Transverse colon (tissue), 4 donors: ENCODE measurements at regions not wholly inside any gene's neighbourhood (a gene's known extent, or its start where the extent isn't known, plus 50 kb on each side); places are given as distances from the start of the nearest gene placed in this dataset.

Experiments
- DNase-seq: peaks from one replicate; pipeline ENCODE4 v3.0.0-alpha.2; 2019
- H3K27ac ChIP-seq, 4 donors: fragments of 200-600 bp; sonication (generic); 2 replicates each; pipeline ENCODE4 v1.5.1; 2016 to 2018; ENCODE audit warnings: inconsistent platforms in 4 of 4
- H3K27me3 ChIP-seq: fragments of 200-600 bp; sonication (generic); 2 replicates; pipeline ENCODE4 v1.5.1; 2017; ENCODE audit warnings: inconsistent platforms
- H3K36me3 ChIP-seq, 4 donors: fragments of 200-600 bp; sonication (generic); 2 replicates each; pipeline ENCODE4 v1.5.1; 2017 to 2019; ENCODE audit warnings: inconsistent platforms in 4 of 4
- H3K4me1 ChIP-seq, 4 donors: fragments of 200-600 bp; sonication (generic); 2 replicates each; pipeline ENCODE4 v1.5.1; 2017 to 2020; ENCODE audit warnings: inconsistent platforms in 4 of 4
- H3K4me3 ChIP-seq, 4 donors: fragments of 200-600 bp; sonication (generic); 1 replicate in 1 of 4; 2 replicates in 3 of 4; pipeline versions ENCODE4 v1.5.1 to v1.6.1; 2017 to 2019; ENCODE audit warnings: inconsistent platforms in 4 of 4
- H3K9me3 ChIP-seq, 2 donors: fragments of 200-600 bp; sonication (generic); 2 replicates each; pipeline ENCODE4 v1.5.1; 2017 to 2019; ENCODE audit warnings: inconsistent platforms in 2 of 2
- EP300 ChIP-seq: sonication (generic); formaldehyde crosslinking; IDR thresholded peaks from one replicate; pipeline ENCODE4 v1.6.1; 2017; ENCODE audit warnings: antibody characterized with exemption, low read depth
- POLR2A ChIP-seq: fragments of 450-650 bp; IDR thresholded peaks from one replicate; pipeline ENCODE4 v1.6.1; 2016; ENCODE audit warnings: antibody characterized with exemption, mild to moderate bottlenecking, moderate library complexity
- POLR2AphosphoS5 ChIP-seq, 3 donors: sonication (generic); formaldehyde crosslinking; IDR thresholded peaks; one replicate each; pipeline ENCODE4 v1.6.1; 2016; ENCODE audit warnings: antibody characterized with exemption in 3 of 3
- WGBS, 2 donors: methylation state at CpG; one replicate each; pipeline ENCODE4 v1.1.5; 2018; ENCODE audit warnings: low coverage in 1 of 2; 5-methylcytosine and 5-hydroxymethylcytosine counted together
- in situ Hi-C, 4 donors: fragments of 200-750 bp; cut with MboI; loops; one replicate each; pipeline versions ENCODE4 v1.15.0 to v1.15.1; 2017; ENCODE audit warnings: low sequenced_read_pairs in 3 of 4, low pct_ligation_motif_present in 1 of 4, low pct_unique_long_range_greater_than_20kb in 1 of 4
- intact Hi-C: fragments of 100-400 bp; cut with DNase I; formaldehyde crosslinking; loops from one replicate; pipeline ENCODE4 v1.15.1; 2023; ENCODE audit warnings: low total_unique reads
- TF ChIP-seq, protein P1 (sequence below), 5 experiments: fragments of 200-600 bp in 3 of 5; fragments of 450-650 bp in 2 of 5; sonication (generic) in 3 of 5; IDR thresholded peaks; 1 replicate in 2 of 5; 2 replicates in 3 of 5; pipeline ENCODE4 v1.5.1; 2016 to 2017; ENCODE audit warnings: antibody characterized with exemption in 5 of 5, inconsistent platforms in 3 of 5, mild to moderate bottlenecking in 2 of 5, moderate library complexity in 1 of 5

DNA sequence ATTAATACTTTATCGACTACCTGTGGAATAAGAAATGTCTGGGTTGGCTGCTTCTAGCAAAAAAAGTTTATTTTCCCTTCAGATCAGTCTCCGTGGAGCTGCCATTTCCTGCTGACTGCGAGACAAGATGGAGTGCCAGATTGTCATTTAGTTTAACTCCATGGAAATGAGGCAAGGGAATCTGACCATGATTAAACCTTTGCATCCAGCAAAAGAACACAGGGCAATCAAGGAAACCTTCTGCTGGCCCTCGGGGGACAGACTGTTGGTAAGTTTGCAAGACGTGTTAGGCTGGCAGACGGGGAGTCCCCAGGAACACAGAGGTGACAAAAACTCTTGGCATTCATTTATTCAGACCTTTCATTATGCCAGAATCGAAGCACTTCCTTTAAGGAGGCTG is 52.2 kb upstream of the SPACA1 start:
- whole genome bisulfite sequencing, 2 donors = 50 to 55% methylated on average over 2 to 7 of the region's 7 CpGs
- Histone ChIP-seq H3K9me3 (no peaks in the 10 kb centered on the region), H3K27ac (no peak overlapping the region), H3K4me1 (no peaks in the 10 kb centered on the region), H3K4me3 (no peak overlapping the region), H3K27me3 (no peaks in the 10 kb centered on the region), H3K36me3 (no peaks in the 10 kb centered on the region)
- in situ Hi-C loops = no loop called here
- no peak for DNase-seq
- TF ChIP-seq POLR2A (no peak), EP300 (no peak), POLR2AphosphoS5 (IDR thresholded peaks at IDR 0.05) (no peak)
- TF ChIP-seq, protein P1, sequence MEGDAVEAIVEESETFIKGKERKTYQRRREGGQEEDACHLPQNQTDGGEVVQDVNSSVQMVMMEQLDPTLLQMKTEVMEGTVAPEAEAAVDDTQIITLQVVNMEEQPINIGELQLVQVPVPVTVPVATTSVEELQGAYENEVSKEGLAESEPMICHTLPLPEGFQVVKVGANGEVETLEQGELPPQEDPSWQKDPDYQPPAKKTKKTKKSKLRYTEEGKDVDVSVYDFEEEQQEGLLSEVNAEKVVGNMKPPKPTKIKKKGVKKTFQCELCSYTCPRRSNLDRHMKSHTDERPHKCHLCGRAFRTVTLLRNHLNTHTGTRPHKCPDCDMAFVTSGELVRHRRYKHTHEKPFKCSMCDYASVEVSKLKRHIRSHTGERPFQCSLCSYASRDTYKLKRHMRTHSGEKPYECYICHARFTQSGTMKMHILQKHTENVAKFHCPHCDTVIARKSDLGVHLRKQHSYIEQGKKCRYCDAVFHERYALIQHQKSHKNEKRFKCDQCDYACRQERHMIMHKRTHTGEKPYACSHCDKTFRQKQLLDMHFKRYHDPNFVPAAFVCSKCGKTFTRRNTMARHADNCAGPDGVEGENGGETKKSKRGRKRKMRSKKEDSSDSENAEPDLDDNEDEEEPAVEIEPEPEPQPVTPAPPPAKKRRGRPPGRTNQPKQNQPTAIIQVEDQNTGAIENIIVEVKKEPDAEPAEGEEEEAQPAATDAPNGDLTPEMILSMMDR (IDR thresholded peaks at IDR 0.05) = no peak
- intact Hi-C loops = no loop called here

DNA sequence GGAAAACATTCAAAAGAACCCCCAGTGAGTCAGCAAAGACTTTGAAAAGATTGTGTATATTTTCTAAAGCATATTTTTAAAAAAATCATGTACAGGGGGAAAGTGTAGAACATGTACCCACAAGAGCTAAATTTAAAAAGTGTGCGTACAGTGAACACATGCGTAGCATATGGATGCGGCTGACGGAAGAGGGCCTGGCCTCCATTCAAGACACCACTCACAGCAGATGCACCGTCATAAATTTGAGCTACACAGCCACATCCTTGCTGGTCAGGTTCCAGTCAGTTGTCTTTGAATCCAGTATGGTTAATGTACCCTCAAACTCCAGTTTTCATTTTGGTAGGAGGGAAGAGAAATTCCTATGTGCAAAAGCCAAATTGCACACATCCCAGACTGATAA is 54.3 kb upstream of the SPACA1 start:
- no peak overlapping the region for H3K27ac ChIP-seq
- H3K36me3 ChIP-seq = no peaks in the 10 kb centered on the region
- no peaks in the 10 kb centered on the region for H3K9me3 ChIP-seq
- DNase-seq = no peak
- H3K27me3 ChIP-seq = no peaks in the 10 kb centered on the region
- in situ Hi-C loops (no loop called here), intact Hi-C loops (no loop called here)
- no peak overlapping the region for H3K4me3 ChIP-seq
- TF ChIP-seq, protein P1 (IDR thresholded peaks at IDR 0.05) = no peak
- WGBS, 2 donors = 86 to 100% methylated on average over 1 to 5 of the region's 5 CpGs
- H3K4me1 ChIP-seq = no peaks in the 10 kb centered on the region

DNA sequence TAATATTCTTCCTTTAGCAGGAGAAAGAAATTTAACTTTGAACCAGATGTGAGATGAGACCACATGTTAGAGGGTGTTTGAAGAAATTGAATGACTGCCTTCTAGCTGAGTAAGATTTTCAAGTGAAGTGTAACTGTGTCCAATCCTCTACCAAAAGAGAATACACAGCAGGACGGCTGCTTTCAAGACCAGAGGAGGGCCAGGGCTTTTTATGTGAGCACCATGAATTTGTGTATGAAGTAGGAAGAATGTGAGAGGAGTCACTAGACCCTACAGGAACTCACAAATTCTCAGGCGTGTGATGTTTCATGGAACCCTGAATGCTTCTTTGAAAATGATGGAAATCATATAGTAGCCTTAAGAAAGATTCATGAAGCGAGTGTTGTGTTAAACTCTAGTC is 56.8 kb upstream of the SPACA1 start:
- in situ Hi-C loops = no loop called here
- H3K27me3 ChIP-seq = no peaks in the 10 kb centered on the region
- no peak for DNase-seq
- H3K27ac ChIP-seq = no peak overlapping the region
- 93 to 100% methylated on average over 1 to 3 of the region's 3 CpGs for WGBS, 2 donors
- no peaks in the 10 kb centered on the region for H3K9me3 ChIP-seq
- no peak for TF ChIP-seq EP300
- TF ChIP-seq POLR2AphosphoS5 (IDR thresholded peaks at IDR 0.05) = no peak
- TF ChIP-seq, protein P1 (IDR thresholded peaks at IDR 0.05) = no peak
- TF ChIP-seq POLR2A = no peak
- no peaks in the 10 kb centered on the region for H3K4me1 ChIP-seq
- no peak overlapping the region for H3K4me3 ChIP-seq
- intact Hi-C loops = no loop called here
- H3K36me3 ChIP-seq = no peaks in the 10 kb centered on the region

DNA sequence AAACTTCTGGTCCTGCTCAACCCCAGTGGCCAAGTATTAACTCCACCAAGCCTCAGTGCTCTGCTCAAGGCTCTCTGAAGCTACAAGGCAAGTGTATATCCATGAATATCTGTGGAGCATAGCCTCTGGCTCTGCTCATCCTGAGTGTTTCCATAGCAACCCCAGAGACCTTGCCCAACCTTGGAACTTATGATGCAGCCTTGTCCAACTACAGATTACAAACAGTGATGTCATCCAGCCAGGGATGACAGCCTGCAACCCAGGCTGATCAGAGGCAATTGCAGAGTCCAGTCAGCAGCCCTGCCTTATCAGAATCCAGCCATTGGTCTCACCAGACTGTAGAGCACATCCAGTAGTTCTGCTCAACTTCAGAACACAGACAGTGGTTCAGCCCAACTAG is 65.5 kb upstream of the SPACA1 start:
- no peak for DNase-seq
- in situ Hi-C loops (no loop called here), intact Hi-C loops (no loop called here)
- Histone ChIP-seq H3K4me1 (no peaks in the 10 kb centered on the region), H3K4me3 (no peak overlapping the region), H3K9me3 (no peaks in the 10 kb centered on the region), H3K27ac (no peak overlapping the region), H3K36me3 (no peaks in the 10 kb centered on the region), H3K27me3 (peaks cover 6% of the 10 kb centered on the region)
- TF ChIP-seq POLR2A (no peak), EP300 (no peak), POLR2AphosphoS5 (IDR thresholded peaks at IDR 0.05) (no peak)

- Histone ChIP-seq H3K4me3 (no peak overlapping the region), H3K4me1 (no peaks in the 10 kb centered on the region), H3K27ac (no peak overlapping the region), H3K27me3 (peaks cover 6% of the 10 kb centered on the region), H3K36me3 (no peaks in the 10 kb centered on the region), H3K9me3 (no peaks in the 10 kb centered on the region)
- in situ Hi-C loops = no loop called here
- no peak for TF ChIP-seq POLR2A
- no peak for TF ChIP-seq EP300
- TF ChIP-seq POLR2AphosphoS5 (IDR thresholded peaks at IDR 0.05) = no peak
- TF ChIP-seq, protein P1 (IDR thresholded peaks at IDR 0.05) = no peak
- intact Hi-C loops = no loop called here
- 66 to 71% methylated on average over 4 of the region's 4 CpGs for WGBS, 2 donors
- no peak for DNase-seq
These were observed 67.9 kb upstream of the SPACA1 start for GRCh38 chr6:87979737-87980136.
